Esophagus squamous epithelium (tissue), 5 donors: ENCODE measurements at regions not wholly inside any gene's neighbourhood (a gene's known extent, or its start where the extent isn't known, plus 50 kb on each side); places are given as distances from the start of the nearest gene placed in this dataset.

Source experiments
- DNase-seq: peaks from one replicate; lab custom pipeline; 2025; lab: John Stamatoyannopoulos, UW
- H3K27ac ChIP-seq, 4 donors: fragments of 200-600 bp; sonication (generic); one replicate each; pipeline ENCODE4 v1.5.1; 2016 to 2019; ENCODE audit warnings: mild to moderate bottlenecking in 1 of 4
- H3K27me3 ChIP-seq, 4 donors: fragments of 200-600 bp; sonication (generic); 1 replicate in 3 of 4; 2 replicates in 1 of 4; pipeline versions ENCODE4 v1.5.1 to v1.6.0; 2017 to 2021; ENCODE audit warnings: antibody characterized with exemption in 1 of 4
- H3K36me3 ChIP-seq, 3 donors: fragments of 200-600 bp; sonication (generic); one replicate each; pipeline ENCODE4 v1.5.1; 2016 to 2019
- H3K4me1 ChIP-seq, 3 donors: fragments of 200-600 bp; sonication (generic); one replicate each; pipeline ENCODE4 v1.5.1; 2017 to 2019
- H3K4me3 ChIP-seq, 4 donors: fragments of 200-600 bp; sonication (generic); 1 replicate in 3 of 4; 2 replicates in 1 of 4; pipeline ENCODE4 v1.5.1; 2016 to 2019; ENCODE audit warnings: mild to moderate bottlenecking in 2 of 4, moderate library complexity in 1 of 4
- H3K9me3 ChIP-seq, 3 donors: fragments of 200-600 bp; sonication (generic); one replicate each; pipeline ENCODE4 v1.5.1; 2016 to 2019
- POLR2A ChIP-seq, 4 donors: fragments of 450-650 bp; IDR thresholded peaks; one replicate each; pipeline ENCODE4 v1.6.1; 2017; ENCODE audit warnings: antibody characterized with exemption in 4 of 4, mild to moderate bottlenecking in 4 of 4, moderate library complexity in 3 of 4
- WGBS, 2 donors: methylation state at CpG; one replicate each; pipeline ENCODE4 v1.1.5; 2018; 5-methylcytosine and 5-hydroxymethylcytosine counted together
- intact Hi-C: fragments of 100-400 bp; cut with DNase I; formaldehyde crosslinking; loops from one replicate; pipeline ENCODE4 v1.15.0; 2022
- TF ChIP-seq, protein P1 (sequence below), 6 experiments: fragments of 450-650 bp in 4 of 6; fragments of 200-600 bp in 2 of 6; sonication (generic) in 2 of 6; IDR thresholded peaks; one replicate each; pipeline ENCODE4 v1.5.1; 2016 to 2019; ENCODE audit warnings: antibody characterized with exemption in 6 of 6, mild to moderate bottlenecking in 4 of 6, moderate library complexity in 4 of 6
- donor health status: DM: yes; HTN: yes; CAD: no.

DNA sequence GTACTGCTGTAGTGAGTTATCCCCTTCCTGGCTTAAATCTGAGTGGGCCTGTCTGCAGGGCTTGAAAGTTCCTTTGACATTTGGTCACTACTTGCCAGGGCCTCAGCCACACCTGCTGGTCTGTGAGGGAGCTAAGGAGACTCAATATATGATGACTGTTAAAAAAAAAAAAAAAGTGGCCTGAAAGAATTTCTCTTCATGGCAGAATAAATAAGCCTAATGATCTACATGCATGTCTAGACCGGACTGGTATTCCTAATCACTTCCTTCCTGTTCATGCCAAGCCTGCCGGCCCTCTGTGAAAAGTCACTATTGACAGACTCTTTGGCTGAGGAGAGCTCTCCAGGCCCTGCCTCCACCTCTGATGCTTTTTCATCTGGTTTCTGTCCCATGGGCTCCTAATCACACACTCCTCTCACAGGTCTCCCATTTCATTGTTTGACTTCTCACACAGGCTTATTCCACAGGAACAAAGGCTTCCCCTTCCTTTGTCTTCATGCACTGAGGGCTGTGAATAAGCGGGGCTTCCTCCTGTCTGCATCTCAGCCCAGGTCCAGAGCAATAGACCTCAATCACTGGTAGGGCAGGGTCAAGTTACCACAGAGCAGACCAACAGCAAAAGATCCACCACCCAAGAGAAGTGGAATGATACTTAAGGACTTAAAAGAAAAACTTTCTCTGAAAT is 99.1 kb upstream of the SEC61G start:
- Histone ChIP-seq H3K4me1 (peaks cover 0 to 15% (median 7%) of the 10 kb centered on the region in 3 donors), H3K9me3 (no peaks in the 10 kb centered on the region), H3K36me3 (no peaks in the 10 kb centered on the region), H3K27ac (peak overlapping the region in 1 of 4 donors; percentile 15), H3K27me3 (no peaks in the 10 kb centered on the region), H3K4me3 (no peak overlapping the region)
- no peak for DNase-seq
- 25 to 30% methylated on average over 3 of the region's 3 CpGs for WGBS, 2 donors
- no peak for TF ChIP-seq POLR2A (IDR thresholded peaks at IDR 0.05)
- intact Hi-C loops: no loop called here

DNA sequence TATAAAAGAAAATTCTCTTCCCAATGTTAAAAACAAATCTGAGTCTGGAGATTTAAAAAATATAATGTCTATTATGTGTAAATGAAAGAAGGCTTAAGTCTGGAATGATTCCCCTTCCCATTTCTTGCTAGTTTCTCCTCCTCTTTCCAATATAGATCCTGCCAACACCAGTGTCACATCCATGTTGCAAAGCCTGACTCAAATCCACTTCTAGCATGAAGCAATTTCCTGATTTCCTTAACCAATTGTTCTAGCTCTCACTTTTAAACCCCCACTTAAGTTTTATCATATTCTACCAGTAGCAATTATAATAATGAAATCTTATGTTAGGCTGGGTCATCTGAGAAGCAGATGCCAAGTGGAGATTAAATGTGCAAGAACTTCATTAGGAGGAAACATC is 100.1 kb upstream of the SEC61G start:
- intact Hi-C loops: no loop called here
- no peaks in the 10 kb centered on the region for H3K9me3 ChIP-seq
- no peaks in the 10 kb centered on the region for H3K36me3 ChIP-seq
- no peak for TF ChIP-seq POLR2A (IDR thresholded peaks at IDR 0.05)
- TF ChIP-seq, protein P1, sequence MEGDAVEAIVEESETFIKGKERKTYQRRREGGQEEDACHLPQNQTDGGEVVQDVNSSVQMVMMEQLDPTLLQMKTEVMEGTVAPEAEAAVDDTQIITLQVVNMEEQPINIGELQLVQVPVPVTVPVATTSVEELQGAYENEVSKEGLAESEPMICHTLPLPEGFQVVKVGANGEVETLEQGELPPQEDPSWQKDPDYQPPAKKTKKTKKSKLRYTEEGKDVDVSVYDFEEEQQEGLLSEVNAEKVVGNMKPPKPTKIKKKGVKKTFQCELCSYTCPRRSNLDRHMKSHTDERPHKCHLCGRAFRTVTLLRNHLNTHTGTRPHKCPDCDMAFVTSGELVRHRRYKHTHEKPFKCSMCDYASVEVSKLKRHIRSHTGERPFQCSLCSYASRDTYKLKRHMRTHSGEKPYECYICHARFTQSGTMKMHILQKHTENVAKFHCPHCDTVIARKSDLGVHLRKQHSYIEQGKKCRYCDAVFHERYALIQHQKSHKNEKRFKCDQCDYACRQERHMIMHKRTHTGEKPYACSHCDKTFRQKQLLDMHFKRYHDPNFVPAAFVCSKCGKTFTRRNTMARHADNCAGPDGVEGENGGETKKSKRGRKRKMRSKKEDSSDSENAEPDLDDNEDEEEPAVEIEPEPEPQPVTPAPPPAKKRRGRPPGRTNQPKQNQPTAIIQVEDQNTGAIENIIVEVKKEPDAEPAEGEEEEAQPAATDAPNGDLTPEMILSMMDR (IDR thresholded peaks at IDR 0.05): no peak
- no peaks in the 10 kb centered on the region for H3K27me3 ChIP-seq
- no peak overlapping the region for H3K4me3 ChIP-seq
- no peak for DNase-seq
- H3K27ac ChIP-seq: no peak overlapping the region
- peaks cover 0 to 15% (median 7%) of the 10 kb centered on the region in 3 donors for H3K4me1 ChIP-seq

DNA sequence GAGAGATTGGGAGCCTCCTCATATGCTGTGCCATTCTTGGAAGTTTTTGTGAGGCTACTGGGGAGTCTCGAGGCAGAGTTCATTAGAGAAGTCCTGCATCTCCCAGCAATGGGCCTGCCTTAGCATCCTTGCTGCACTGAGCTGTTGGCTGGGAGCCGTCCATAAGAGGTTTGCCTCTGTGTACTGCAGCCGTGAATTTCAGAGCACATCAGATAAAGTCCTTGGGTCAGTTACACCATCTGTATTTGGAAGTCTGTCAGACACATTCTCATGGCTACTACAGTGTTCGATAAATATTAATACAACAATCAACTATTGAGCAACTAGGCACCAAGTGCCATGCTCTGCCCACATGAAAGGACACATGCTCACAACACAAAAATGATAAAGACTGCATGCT is 100.5 kb upstream of the SEC61G start:
- 81 to 86% methylated on average over 3 to 4 of the region's 4 CpGs for WGBS, 2 donors
- H3K4me1 ChIP-seq: peaks cover 0 to 15% (median 7%) of the 10 kb centered on the region in 3 donors
- H3K27me3 ChIP-seq: no peaks in the 10 kb centered on the region
- no peak for DNase-seq
- no peak overlapping the region for H3K4me3 ChIP-seq
- H3K9me3 ChIP-seq: no peaks in the 10 kb centered on the region
- H3K36me3 ChIP-seq: no peaks in the 10 kb centered on the region
- TF ChIP-seq, protein P1 (IDR thresholded peaks at IDR 0.05): no peak
- TF ChIP-seq POLR2A (IDR thresholded peaks at IDR 0.05): no peak
- no peak overlapping the region for H3K27ac ChIP-seq
- intact Hi-C loops: no loop called here

DNA sequence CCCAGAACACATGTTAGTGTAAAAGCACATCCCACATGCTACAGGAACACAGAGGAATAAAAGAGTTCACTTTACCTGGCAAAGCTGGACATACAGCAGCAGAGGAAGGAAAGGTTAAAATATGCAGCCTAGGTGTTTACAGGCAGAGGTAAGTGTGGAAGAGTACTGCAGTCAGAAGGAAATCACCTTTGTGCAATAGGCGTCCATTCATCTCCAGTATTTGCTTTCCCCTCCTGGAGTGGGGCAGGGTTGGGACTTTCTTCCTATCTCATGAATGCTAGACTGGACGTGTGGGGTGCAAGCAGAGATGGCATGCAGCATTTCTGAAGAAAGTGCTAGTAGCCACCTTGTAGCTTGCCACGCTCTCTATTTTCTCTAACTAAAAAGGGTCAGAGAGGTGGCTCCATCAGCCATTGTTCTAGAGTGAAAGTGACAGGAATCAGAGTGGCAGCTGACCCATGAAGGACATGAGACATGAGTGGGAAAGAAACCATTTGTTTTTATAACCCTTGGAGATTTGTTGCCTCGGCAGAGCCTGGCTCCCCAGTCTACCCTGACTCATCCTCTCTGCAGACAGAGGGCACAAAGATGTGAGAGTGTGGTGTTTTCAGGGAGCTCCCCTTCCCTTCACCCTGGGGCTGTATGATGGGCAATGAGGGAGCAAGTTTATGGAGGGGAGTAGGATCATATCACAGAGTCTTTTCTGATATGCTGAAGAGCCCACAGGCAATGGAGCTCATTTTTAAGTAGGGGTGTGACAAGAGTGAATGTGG is 101.2 kb upstream of the SEC61G start:
- no peak overlapping the region for H3K27ac ChIP-seq
- no peaks in the 10 kb centered on the region for H3K9me3 ChIP-seq
- TF ChIP-seq, protein P1 (IDR thresholded peaks at IDR 0.05): no peak
- no peak for TF ChIP-seq POLR2A (IDR thresholded peaks at IDR 0.05)
- 52 to 60% methylated on average over 4 of the region's 4 CpGs for WGBS, 2 donors
- peaks cover 0 to 15% (median 7%) of the 10 kb centered on the region in 3 donors for H3K4me1 ChIP-seq
- no peaks in the 10 kb centered on the region for H3K36me3 ChIP-seq
- DNase-seq: no peak
- H3K4me3 ChIP-seq: no peak overlapping the region
- H3K27me3 ChIP-seq: no peaks in the 10 kb centered on the region
- intact Hi-C loops: no loop called here

DNA sequence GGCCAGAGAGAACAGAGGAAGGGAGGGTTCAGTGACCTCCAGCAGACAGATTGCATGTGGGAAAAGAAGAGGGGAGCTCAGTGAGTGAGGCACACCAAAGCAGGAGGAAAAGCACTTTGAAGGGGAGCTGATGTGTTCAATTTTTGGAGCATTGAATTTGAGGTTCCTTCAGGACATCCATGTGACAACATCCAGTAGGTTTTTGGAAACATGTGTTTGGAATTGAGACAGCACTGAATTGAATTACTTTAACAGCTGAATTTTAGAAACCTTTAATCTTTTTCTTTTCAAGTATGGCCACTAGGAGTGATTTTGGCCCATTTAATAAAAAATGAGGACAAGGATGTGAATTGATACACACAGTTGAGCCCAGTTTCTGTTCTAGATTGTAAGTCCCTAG is 101.8 kb upstream of the SEC61G start:
- no peak for DNase-seq
- Histone ChIP-seq H3K27ac (no peak overlapping the region), H3K4me3 (no peak overlapping the region), H3K9me3 (no peaks in the 10 kb centered on the region), H3K4me1 (peaks cover 0 to 15% (median 7%) of the 10 kb centered on the region in 3 donors), H3K36me3 (no peaks in the 10 kb centered on the region), H3K27me3 (no peaks in the 10 kb centered on the region)
- intact Hi-C loops: no loop called here
- TF ChIP-seq, protein P1 (IDR thresholded peaks at IDR 0.05): no peak
- no peak for TF ChIP-seq POLR2A (IDR thresholded peaks at IDR 0.05)
